ENCODE measurements at regions not wholly inside any gene's neighbourhood (a gene's known extent, or its start where the extent isn't known, plus 50 kb on each side); places are given as distances from the start of the nearest gene placed in this dataset.

- H3K9me3 ChIP-seq (ENCODE audit: control insufficient read depth in 1 of 2, insufficient read depth in 1 of 2, low read depth in 1 of 2, low read length in 2 of 2), result peaks cover 34 to 45% of the 10 kb centered on the region in 2 experiments; a peak in 3 of 4 replicates
- ATAC-seq, result no peak
- BruUV-seq (replicated peaks), result no TSS peak
- H3K9me2 ChIP-seq (ENCODE audit: insufficient read depth), result no peaks in the 10 kb centered on the region
- intact Hi-C loops (cut with micrococcal nuclease), result no loop called here
- H3K79me2 ChIP-seq (ENCODE audit: insufficient read depth, low read length), result no peaks in the 10 kb centered on the region
- H3K36me3 ChIP-seq (ENCODE audit: control insufficient read depth in 1 of 2, insufficient read depth in 2 of 2, low read length in 2 of 2), result no peaks in the 10 kb centered on the region
- H3K27me3 ChIP-seq (ENCODE audit: insufficient read depth, low read length), result no peaks in the 10 kb centered on the region
- POLR2A ChIA-PET, result no interaction called here
- CTCF ChIA-PET, result no interaction called here
- TF ChIP-seq CTCF (IDR thresholded peaks at IDR 0.05 in 2 of 3, conservative IDR thresholded peaks at IDR 0.05 in 1 of 3; ENCODE audit: borderline replicate concordance in 1 of 3, insufficient read depth in 1 of 3, low read depth in 2 of 3, low read length in 2 of 3) (no peak), POLR2AphosphoS5 (IDR thresholded peaks at IDR 0.05; ENCODE audit: low read depth, low read length) (no peak), YY1 (IDR thresholded peaks at IDR 0.05; ENCODE audit: extremely low read depth, insufficient replicate concordance, low read depth, low read length) (no peak), SRF (IDR thresholded peaks at IDR 0.05; ENCODE audit: low read depth) (no peak), ZFX (IDR thresholded peaks at IDR 0.05) (no peak), REST (IDR thresholded peaks at IDR 0.05; ENCODE audit: low read depth) (no peak), ELF1 (IDR thresholded peaks at IDR 0.05; ENCODE audit: borderline replicate concordance, low read depth) (no peak), JUND (IDR thresholded peaks at IDR 0.05) (no peak), MAX (IDR thresholded peaks at IDR 0.05) (no peak), ZBTB33 (IDR thresholded peaks at IDR 0.05; ENCODE audit: extremely low read depth, insufficient replicate concordance, low read length) (no peak), EZH2phosphoT487 (IDR thresholded peaks at IDR 0.05; ENCODE audit: borderline replicate concordance) (no peak), CBX3 (IDR thresholded peaks at IDR 0.05; ENCODE audit: low read depth) (no peak), SIN3A (IDR thresholded peaks at IDR 0.05; ENCODE audit: low read depth) (no peak), FOSL1 (IDR thresholded peaks at IDR 0.05; ENCODE audit: low read depth) (no peak)
- no peak overlapping the region for H3K9ac ChIP-seq (ENCODE audit: low read length)
- H3K4me2 ChIP-seq (ENCODE audit: low read length), result no peak overlapping the region
- RAD21 ChIA-PET (ENCODE audit: low non-redundant PET in 1 of 2, low total read pairs in 2 of 2, uncharacterized antibody in 2 of 2, unreplicated experiment in 2 of 2), result no interaction called here
- no peak overlapping the region for H3K27ac ChIP-seq (ENCODE audit: low read depth, low read length)
- no peak for DNase-seq (ENCODE audit: low read depth, low spot score)
- H3K4me1 ChIP-seq (ENCODE audit: control insufficient read depth in 1 of 2, insufficient read depth in 2 of 2, low read length in 2 of 2), result no peaks in the 10 kb centered on the region
- H3K4me3 ChIP-seq (replicated peaks in 1 of 2; ENCODE audit: low read depth in 1 of 2, low read length in 2 of 2), result no peak overlapping the region
- no peaks in the 10 kb centered on the region for H4K20me1 ChIP-seq (ENCODE audit: insufficient read depth)
- H2AFZ ChIP-seq (ENCODE audit: low read depth, low read length, poor library complexity, severe bottlenecking), result no peak overlapping the region
These were observed 227.9 kb downstream of the MAF start for GRCh38 chr16:79372503-79373184.
